HL-60 (cell line): ENCODE measurements at regions not wholly inside any gene's neighbourhood (a gene's known extent, or its start where the extent isn't known, plus 50 kb on each side); places are given as distances from the start of the nearest gene placed in this dataset.

ENCODE experiments used
- DNase-seq, 2 experiments: peaks; one replicate each; pipeline ENCODE4 v3.0.0-alpha.2; 2010 to 2020; ENCODE audit warnings: low read depth in 1 of 2, low spot score in 1 of 2
- H3K27ac ChIP-seq: fragments of 250-450 bp; sonication (Bioruptor Pico); replicated peaks from 2 replicates; pipeline ENCODE4 v1.5.1; 2020; ENCODE audit warnings: mild to moderate bottlenecking, moderate library complexity
- H3K27me3 ChIP-seq: fragments of 250-450 bp; sonication (Bioruptor Pico); 2 replicates; pipeline ENCODE4 v1.5.1; 2021; ENCODE audit warnings: mild to moderate bottlenecking, moderate library complexity; ENCODE audit not compliant: insufficient read depth, poor library complexity, severe bottlenecking
- H3K4me3 ChIP-seq: replicated peaks from 2 replicates; pipeline ENCODE4 v1.5.1; 2011; ENCODE audit warnings: mild to moderate bottlenecking, control low read depth, low read length; ENCODE audit not compliant: insufficient read depth
- GABPA ChIP-seq: IDR thresholded peaks from 2 replicates; pipeline ENCODE4 v1.6.1; 2012; ENCODE audit warnings: low read depth
- POLR2AphosphoS5 ChIP-seq: IDR thresholded peaks from 2 replicates; pipeline ENCODE4 v1.6.1; 2012; ENCODE audit warnings: low read depth
- REST ChIP-seq: IDR thresholded peaks from 2 replicates; pipeline ENCODE4 v1.6.1; 2012; ENCODE audit warnings: low read depth; ENCODE audit not compliant: insufficient replicate concordance
- SPI1 ChIP-seq: IDR thresholded peaks from 2 replicates; pipeline ENCODE4 v1.6.1; 2012; ENCODE audit warnings: low read depth, mild to moderate bottlenecking, borderline replicate concordance
- TF ChIP-seq, protein P1 (sequence below): IDR thresholded peaks from one replicate; pipeline ENCODE4 v1.5.1; 2011; ENCODE audit warnings: low read length, control low read depth, inconsistent platforms; ENCODE audit not compliant: insufficient read depth

DNA sequence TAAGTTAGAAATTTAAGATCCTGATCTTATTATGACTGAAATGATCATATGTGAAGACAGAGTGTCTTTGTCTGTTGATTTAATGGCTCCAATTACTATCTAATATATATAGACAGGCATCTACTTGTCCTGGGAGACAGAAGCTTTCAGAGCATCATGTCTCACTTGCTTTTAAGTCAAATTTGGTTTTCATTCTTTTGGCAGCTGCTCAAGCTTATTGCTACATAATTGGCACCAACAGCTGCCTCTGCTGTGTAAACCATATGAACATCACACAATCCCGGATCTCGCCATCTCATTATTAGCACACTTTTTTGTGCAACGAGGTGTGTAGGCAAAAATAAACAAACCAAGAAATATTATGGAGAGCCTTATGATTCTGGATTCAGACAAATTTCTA is 1717.9 kb downstream of the EFNA5 start:
- Histone ChIP-seq H3K4me3 (no peak overlapping the region), H3K27me3 (no peaks in the 10 kb centered on the region), H3K27ac (no peak overlapping the region)
- no peak for TF ChIP-seq GABPA
- no peak for TF ChIP-seq POLR2AphosphoS5
- TF ChIP-seq REST: no peak
- TF ChIP-seq, protein P1, sequence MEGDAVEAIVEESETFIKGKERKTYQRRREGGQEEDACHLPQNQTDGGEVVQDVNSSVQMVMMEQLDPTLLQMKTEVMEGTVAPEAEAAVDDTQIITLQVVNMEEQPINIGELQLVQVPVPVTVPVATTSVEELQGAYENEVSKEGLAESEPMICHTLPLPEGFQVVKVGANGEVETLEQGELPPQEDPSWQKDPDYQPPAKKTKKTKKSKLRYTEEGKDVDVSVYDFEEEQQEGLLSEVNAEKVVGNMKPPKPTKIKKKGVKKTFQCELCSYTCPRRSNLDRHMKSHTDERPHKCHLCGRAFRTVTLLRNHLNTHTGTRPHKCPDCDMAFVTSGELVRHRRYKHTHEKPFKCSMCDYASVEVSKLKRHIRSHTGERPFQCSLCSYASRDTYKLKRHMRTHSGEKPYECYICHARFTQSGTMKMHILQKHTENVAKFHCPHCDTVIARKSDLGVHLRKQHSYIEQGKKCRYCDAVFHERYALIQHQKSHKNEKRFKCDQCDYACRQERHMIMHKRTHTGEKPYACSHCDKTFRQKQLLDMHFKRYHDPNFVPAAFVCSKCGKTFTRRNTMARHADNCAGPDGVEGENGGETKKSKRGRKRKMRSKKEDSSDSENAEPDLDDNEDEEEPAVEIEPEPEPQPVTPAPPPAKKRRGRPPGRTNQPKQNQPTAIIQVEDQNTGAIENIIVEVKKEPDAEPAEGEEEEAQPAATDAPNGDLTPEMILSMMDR: no peak
- TF ChIP-seq SPI1: no peak
- no peak for DNase-seq

GRCh38 chr5:105947461-105947860 is 1723.3 kb downstream of the EFNA5 start:
- Histone ChIP-seq H3K27ac (no peak overlapping the region), H3K27me3 (no peaks in the 10 kb centered on the region), H3K4me3 (no peak overlapping the region)
- TF ChIP-seq, protein P1: no peak
- TF ChIP-seq SPI1 (no peak), POLR2AphosphoS5 (no peak), GABPA (no peak), REST (no peak)
- no peak for DNase-seq

DNA sequence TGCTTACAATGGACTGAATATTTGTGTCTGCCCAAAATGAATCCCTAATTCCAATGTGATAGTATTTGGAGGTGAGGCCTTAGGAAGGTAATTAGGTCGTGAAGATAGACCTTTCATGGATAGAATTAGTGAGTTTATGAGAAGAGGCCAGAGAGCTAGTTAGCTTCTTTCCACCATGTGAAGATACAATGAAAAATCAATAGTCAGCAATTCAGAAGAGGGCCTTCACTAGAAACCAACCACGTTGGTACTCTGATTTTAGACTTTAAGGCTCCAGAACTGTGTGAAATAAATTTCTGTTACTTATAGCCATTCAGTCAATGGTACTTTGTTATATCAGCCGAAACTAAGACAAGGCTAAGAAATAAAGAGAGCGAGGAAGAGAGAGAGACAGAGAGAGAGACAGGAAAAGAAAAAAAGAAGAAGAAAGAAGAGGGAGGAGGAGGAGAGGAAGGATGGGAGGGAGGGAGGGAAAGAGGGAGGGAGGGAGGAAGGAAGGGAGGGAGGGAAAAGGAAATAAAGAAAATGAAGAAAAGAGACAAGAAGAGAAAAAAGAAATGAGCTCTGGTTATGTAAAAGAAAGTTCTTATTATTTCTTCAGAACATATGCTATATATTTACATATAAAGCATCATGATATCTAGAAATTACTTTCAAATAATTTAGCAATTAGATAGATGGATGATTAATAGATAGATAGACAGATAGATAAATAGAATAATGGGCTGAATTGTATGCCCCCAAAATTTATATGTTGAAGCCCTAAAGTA is 1725.3 kb downstream of the EFNA5 start:
- Histone ChIP-seq H3K27me3 (no peaks in the 10 kb centered on the region), H3K4me3 (no peak overlapping the region), H3K27ac (no peak overlapping the region)
- TF ChIP-seq POLR2AphosphoS5: no peak
- no peak for TF ChIP-seq SPI1
- TF ChIP-seq REST: no peak
- TF ChIP-seq GABPA: no peak
- TF ChIP-seq, protein P1: no peak
- no peak for DNase-seq
